MM.1S (cell line): ENCODE measurements at regions not wholly inside any gene's neighbourhood (a gene's known extent, or its start where the extent isn't known, plus 50 kb on each side); places are given as distances from the start of the nearest gene placed in this dataset.

Source experiments
- EZH2 ChIP-seq: fragments of 300-600 bp; sonication (generic); optimal IDR thresholded peaks from 2 replicates; pipeline ENCODE3; 2017; ENCODE audit warnings: low read depth, mild to moderate bottlenecking, antibody characterized with exemption, low read length, mixed read lengths
- EZH2phosphoT487 ChIP-seq: fragments of 300-600 bp; sonication (generic); IDR thresholded peaks from 2 replicates; pipeline ENCODE4 v1.6.1; 2018; ENCODE audit warnings: antibody characterized with exemption, low read length
- TF ChIP-seq, protein P1 (sequence below): fragments of 300-600 bp; sonication (generic); IDR thresholded peaks from 2 replicates; pipeline ENCODE4 v1.5.1; 2016; ENCODE audit warnings: antibody characterized with exemption, low read length, mixed read lengths

DNA sequence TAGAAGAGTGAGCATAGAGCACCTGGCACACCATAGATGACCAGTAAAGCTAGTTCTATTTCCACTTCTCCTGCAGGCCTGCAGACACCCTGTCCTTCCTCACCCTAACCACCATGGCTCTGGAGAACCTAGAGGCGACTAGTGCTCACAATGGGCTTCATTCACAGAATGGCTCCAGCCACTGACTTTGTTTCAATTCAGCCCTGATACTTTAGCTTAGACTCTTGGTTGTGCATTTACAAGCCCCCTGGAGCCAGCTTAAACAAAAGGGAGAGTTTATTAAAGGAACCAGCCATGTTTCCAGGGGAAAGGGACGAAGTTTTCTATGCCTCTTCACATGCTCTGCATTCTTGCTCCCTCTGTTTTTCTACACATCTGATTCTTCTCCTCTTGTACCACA is 123.7 kb downstream of the NAV1 start:
- TF ChIP-seq, protein P1, sequence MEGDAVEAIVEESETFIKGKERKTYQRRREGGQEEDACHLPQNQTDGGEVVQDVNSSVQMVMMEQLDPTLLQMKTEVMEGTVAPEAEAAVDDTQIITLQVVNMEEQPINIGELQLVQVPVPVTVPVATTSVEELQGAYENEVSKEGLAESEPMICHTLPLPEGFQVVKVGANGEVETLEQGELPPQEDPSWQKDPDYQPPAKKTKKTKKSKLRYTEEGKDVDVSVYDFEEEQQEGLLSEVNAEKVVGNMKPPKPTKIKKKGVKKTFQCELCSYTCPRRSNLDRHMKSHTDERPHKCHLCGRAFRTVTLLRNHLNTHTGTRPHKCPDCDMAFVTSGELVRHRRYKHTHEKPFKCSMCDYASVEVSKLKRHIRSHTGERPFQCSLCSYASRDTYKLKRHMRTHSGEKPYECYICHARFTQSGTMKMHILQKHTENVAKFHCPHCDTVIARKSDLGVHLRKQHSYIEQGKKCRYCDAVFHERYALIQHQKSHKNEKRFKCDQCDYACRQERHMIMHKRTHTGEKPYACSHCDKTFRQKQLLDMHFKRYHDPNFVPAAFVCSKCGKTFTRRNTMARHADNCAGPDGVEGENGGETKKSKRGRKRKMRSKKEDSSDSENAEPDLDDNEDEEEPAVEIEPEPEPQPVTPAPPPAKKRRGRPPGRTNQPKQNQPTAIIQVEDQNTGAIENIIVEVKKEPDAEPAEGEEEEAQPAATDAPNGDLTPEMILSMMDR, result no peak
- TF ChIP-seq EZH2phosphoT487 (no peak), EZH2 (no peak)
